Calu3 (cell line): ENCODE measurements at regions not wholly inside any gene's neighbourhood (a gene's known extent, or its start where the extent isn't known, plus 50 kb on each side); places are given as distances from the start of the nearest gene placed in this dataset.

ENCODE experiments used
- BruUV-seq: library from RNA; stranded (reverse); fragments of 400-500 nt; replicated peaks from 2 replicates; lab custom pipeline; 2021; lab: Mats Ljungman, UMichigan
- CTCF ChIA-PET: fragments of 300-600 bp; sonication (Branson Sonifier 250); formaldehyde crosslinking; loops from one replicate; lab custom pipeline; 2022; ENCODE audit warnings: antibody characterized with exemption; lab: Charles Lee
- DNase-seq: peaks from one replicate; pipeline ENCODE4 v3.0.0; 2022
- H3K27ac Mint-ChIP-seq: one replicate; pipeline ENCODE4 v1.8.0; 2022; ENCODE audit warnings: mixed read lengths; ENCODE audit not compliant: unreplicated experiment
- H3K27me3 Mint-ChIP-seq: one replicate; pipeline ENCODE4 v1.8.0; 2022; ENCODE audit warnings: mixed read lengths; ENCODE audit not compliant: unreplicated experiment
- H3K36me3 Mint-ChIP-seq: one replicate; pipeline ENCODE4 v1.8.0; 2022; ENCODE audit warnings: mild to moderate bottlenecking, moderate library complexity, mixed read lengths; ENCODE audit not compliant: insufficient read depth, unreplicated experiment
- H3K4me1 Mint-ChIP-seq: one replicate; pipeline ENCODE4 v1.8.0; 2022; ENCODE audit warnings: mild to moderate bottlenecking, low read depth, mixed read lengths; ENCODE audit not compliant: unreplicated experiment
- H3K4me3 Mint-ChIP-seq: one replicate; pipeline ENCODE4 v1.8.0; 2022; ENCODE audit warnings: mild to moderate bottlenecking, low read depth, moderate library complexity, mixed read lengths; ENCODE audit not compliant: unreplicated experiment
- H3K9me3 Mint-ChIP-seq: one replicate; pipeline ENCODE4 v1.8.0; 2022; ENCODE audit warnings: low read depth, mixed read lengths; ENCODE audit not compliant: unreplicated experiment
- CTCF ChIP-seq: fragments of 200-600 bp; IDR thresholded peaks from one replicate; pipeline ENCODE4 v1.8.0; 2022; ENCODE audit warnings: antibody characterized with exemption; ENCODE audit not compliant: unreplicated experiment
- intact Hi-C: fragments of 100-400 bp; cut with micrococcal nuclease; formaldehyde crosslinking; loops from one replicate; pipeline ENCODE4 v1.10.0; 2022; ENCODE audit not compliant: unreplicated experiment

- no TSS peak for BruUV-seq
- no peak overlapping the region for H3K4me3 Mint-ChIP-seq
- no peaks in the 10 kb centered on the region for H3K36me3 Mint-ChIP-seq
- H3K27ac Mint-ChIP-seq: no peak overlapping the region
- CTCF ChIA-PET: no interaction called here
- no peak for DNase-seq
- no peak for TF ChIP-seq CTCF
- H3K9me3 Mint-ChIP-seq: peaks cover 4% of the 10 kb centered on the region
- no peaks in the 10 kb centered on the region for H3K4me1 Mint-ChIP-seq
- peaks cover 10% of the 10 kb centered on the region for H3K27me3 Mint-ChIP-seq
- intact Hi-C loops: no loop called here
Measured at GRCh38 chr7:153022475-153023193, 263.1 kb downstream of the ACTR3B start.

GRCh38 chr7:153023194-153023592 lies 263.6 kb downstream of the ACTR3B start:
- DNase-seq: no peak
- CTCF ChIA-PET: no interaction called here
- Mint-ChIP-seq H3K9me3 (peaks cover 4% of the 10 kb centered on the region), H3K4me1 (no peaks in the 10 kb centered on the region), H3K4me3 (no peak overlapping the region), H3K27me3 (peaks cover 10% of the 10 kb centered on the region), H3K27ac (no peak overlapping the region), H3K36me3 (no peaks in the 10 kb centered on the region)
- intact Hi-C loops: no loop called here
- BruUV-seq: no TSS peak
- no peak for TF ChIP-seq CTCF

- H3K4me3 Mint-ChIP-seq: no peak overlapping the region
- no peaks in the 10 kb centered on the region for H3K4me1 Mint-ChIP-seq
- H3K36me3 Mint-ChIP-seq: no peaks in the 10 kb centered on the region
- H3K27me3 Mint-ChIP-seq: peaks cover 10% of the 10 kb centered on the region
- CTCF ChIA-PET: no interaction called here
- H3K9me3 Mint-ChIP-seq: peaks cover 2% of the 10 kb centered on the region
- BruUV-seq: no TSS peak
- no peak overlapping the region for H3K27ac Mint-ChIP-seq
- intact Hi-C loops: no loop called here
- no peak for TF ChIP-seq CTCF
- no peak for DNase-seq
Measured at GRCh38 chr7:153027210-153027609, 267.7 kb downstream of the ACTR3B start.

- DNase-seq: no peak
- Mint-ChIP-seq H3K27ac (no peak overlapping the region), H3K9me3 (peaks cover 2% of the 10 kb centered on the region), H3K27me3 (peaks cover 7% of the 10 kb centered on the region), H3K4me3 (no peak overlapping the region), H3K4me1 (no peaks in the 10 kb centered on the region), H3K36me3 (no peaks in the 10 kb centered on the region)
- no TSS peak for BruUV-seq
- TF ChIP-seq CTCF: no peak
- CTCF ChIA-PET: no interaction called here
- intact Hi-C loops: no loop called here
Measured at GRCh38 chr7:153027904-153028303, 268.4 kb downstream of the ACTR3B start.
